ENCODE measurements at regions not wholly inside any gene's neighbourhood (a gene's known extent, or its start where the extent isn't known, plus 50 kb on each side); places are given as distances from the start of the nearest gene placed in this dataset.

GRCh38 chr2:60079562-60079961 is 473.9 kb downstream of the BCL11A start:
- no peak for TF ChIP-seq CTCF (IDR thresholded peaks at IDR 0.05)
- TF ChIP-seq POLR2A (IDR thresholded peaks at IDR 0.05): no peak
